AG04450 (cell line): ENCODE measurements at regions not wholly inside any gene's neighbourhood (a gene's known extent, or its start where the extent isn't known, plus 50 kb on each side); places are given as distances from the start of the nearest gene placed in this dataset.
"Not testable (repeated sequence)": the region's sequence is repeated elsewhere in the genome, so short reads cannot be mapped to it uniquely, and the experiment has no call there.

Experiments
- CTCF ChIA-PET: fragments of 300-600, 350-600 bp; formaldehyde crosslinking; extraction: SDS; loops from one replicate; lab custom pipeline; 2022; ENCODE audit warnings: antibody characterized with exemption, inconsistent platforms; lab: Charles Lee
- POLR2A ChIA-PET: fragments of 350-600 bp; formaldehyde crosslinking; extraction: SDS; loops from one replicate; lab custom pipeline; 2021; ENCODE audit warnings: antibody characterized with exemption, inconsistent platforms; lab: Yijun Ruan, JAX
- DNase-seq: peaks from one replicate; pipeline ENCODE4 v3.0.0-alpha.2; 2011; ENCODE audit warnings: low read depth, low spot score
- H3K27ac ChIP-seq: one replicate; pipeline ENCODE4 v1.5.1; 2012; ENCODE audit warnings: low read depth, low read length, control low read depth
- H3K27me3 ChIP-seq: one replicate; pipeline ENCODE4 v1.6.0; 2012; ENCODE audit warnings: low read length; ENCODE audit not compliant: control insufficient read depth, insufficient read depth
- H3K4me3 ChIP-seq: 2 replicates; pipeline ENCODE4 v1.5.1; 2011; ENCODE audit warnings: mild to moderate bottlenecking, low read depth, low read length, control low read depth
- H3K9me3 ChIP-seq: 2 replicates; pipeline ENCODE4 v1.5.1; 2012; ENCODE audit warnings: low read length; ENCODE audit not compliant: control insufficient read depth, insufficient read depth
- CTCF ChIP-seq: IDR thresholded peaks from 2 replicates; pipeline ENCODE4 v1.5.1; 2011; ENCODE audit warnings: low read depth, low read length, control low read depth, inconsistent platforms

DNA sequence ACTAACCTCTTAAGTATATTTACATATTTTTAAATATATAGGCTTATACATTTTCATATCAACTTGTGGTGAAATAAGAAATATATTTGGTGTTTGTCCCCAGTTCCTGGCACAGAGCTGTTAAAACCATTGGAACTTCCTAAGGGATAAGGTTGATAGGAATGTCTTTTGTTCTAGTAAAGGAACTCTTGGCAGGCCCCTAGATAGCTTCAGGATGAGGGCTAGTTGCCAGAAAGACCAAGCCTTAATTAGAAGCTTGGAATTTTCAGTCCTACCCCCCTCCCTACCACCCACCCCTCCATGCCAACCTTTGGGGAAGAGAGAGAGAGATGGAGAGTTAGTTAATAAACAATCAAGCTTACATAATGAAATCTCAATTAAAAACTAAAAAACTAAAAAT lies 638.6 kb upstream of the ACO1 start:
- no peak overlapping the region for H3K27ac ChIP-seq
- no peaks in the 10 kb centered on the region for H3K9me3 ChIP-seq
- TF ChIP-seq CTCF: no peak
- POLR2A ChIA-PET: no interaction called here
- DNase-seq: no peak
- no peak overlapping the region for H3K4me3 ChIP-seq
- CTCF ChIA-PET: no interaction called here
- no peaks in the 10 kb centered on the region for H3K27me3 ChIP-seq

DNA sequence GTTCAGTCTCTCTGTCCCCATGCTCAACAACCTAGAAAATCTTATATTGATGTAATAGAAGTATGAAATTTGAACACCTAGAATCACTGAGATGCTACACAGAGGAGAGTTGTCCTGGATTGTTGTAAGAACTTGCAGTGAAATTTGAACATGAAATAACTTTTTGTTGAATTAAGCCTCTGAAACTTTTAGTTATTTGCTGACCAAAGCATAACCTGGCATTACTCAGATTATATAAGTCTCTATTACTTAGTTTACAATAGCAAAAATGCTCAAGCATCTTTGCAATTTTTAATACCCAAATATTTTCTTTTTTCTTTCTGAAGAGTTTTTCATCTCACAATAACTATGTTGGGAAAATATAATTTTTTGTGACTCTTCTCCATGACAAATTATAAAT lies 630.7 kb upstream of the ACO1 start:
- TF ChIP-seq CTCF: no peak
- CTCF ChIA-PET: no interaction called here
- H3K4me3 ChIP-seq: no peak overlapping the region
- no peaks in the 10 kb centered on the region for H3K27me3 ChIP-seq
- H3K9me3 ChIP-seq: peaks cover 4% of the 10 kb centered on the region
- H3K27ac ChIP-seq: no peak overlapping the region
- no peak for DNase-seq
- POLR2A ChIA-PET: no interaction called here

DNA sequence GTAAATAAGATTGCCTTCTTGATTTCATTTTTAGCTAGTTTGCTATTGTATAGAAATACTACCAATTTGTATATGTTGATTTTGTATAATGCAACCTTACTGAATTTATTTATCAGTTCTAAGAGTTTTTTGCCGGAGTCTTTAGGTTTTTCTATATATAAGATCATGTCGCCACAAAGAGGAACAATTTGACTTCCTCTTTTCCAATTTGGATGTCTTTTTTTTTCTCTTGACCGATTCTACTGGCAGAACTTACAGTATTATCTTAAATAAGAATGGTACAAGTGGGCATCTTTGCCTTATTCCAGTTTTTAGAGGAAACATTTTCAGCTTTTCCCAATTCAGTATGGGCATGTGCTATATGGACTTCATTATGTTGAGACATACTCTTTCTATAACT lies 624.7 kb upstream of the ACO1 start:
- peaks cover 9% of the 10 kb centered on the region; the same call in 1 of the 2 replicates for H3K9me3 ChIP-seq
- no peak for TF ChIP-seq CTCF
- no peak overlapping the region for H3K27ac ChIP-seq
- no peak for DNase-seq
- no peak overlapping the region for H3K4me3 ChIP-seq
- POLR2A ChIA-PET: no interaction called here
- CTCF ChIA-PET: no interaction called here
- no peaks in the 10 kb centered on the region for H3K27me3 ChIP-seq

- peaks cover 13% of the 10 kb centered on the region; the same call in 1 of the 2 replicates for H3K9me3 ChIP-seq
- DNase-seq, H3K27ac ChIP-seq, POLR2A ChIA-PET, H3K27me3 ChIP-seq, CTCF ChIA-PET, H3K4me3 ChIP-seq: not testable (repeated sequence)
Observed at GRCh38 chr9:31774021-31774420, 610.4 kb upstream of the ACO1 start.

DNA sequence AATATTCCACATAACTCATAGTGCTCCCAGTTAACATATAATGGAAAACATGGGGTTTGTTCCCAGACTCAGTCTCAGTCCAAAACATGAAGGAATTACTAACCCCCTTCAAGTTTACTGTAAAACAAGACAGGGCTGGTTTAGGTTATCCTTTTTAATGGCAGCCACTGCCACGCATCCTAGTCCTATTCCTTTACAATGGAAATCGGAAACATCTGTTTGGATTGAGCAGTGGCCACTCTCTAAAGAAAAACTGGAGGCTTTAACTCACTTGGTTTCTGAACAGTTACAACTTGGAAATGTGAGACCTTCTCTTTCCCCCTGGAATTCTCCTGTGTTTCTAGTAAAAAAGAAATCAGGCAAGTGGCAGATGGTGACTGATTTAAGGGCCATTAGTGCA lies 609.9 kb upstream of the ACO1 start:
- peaks cover 13% of the 10 kb centered on the region; the same call in 1 of the 2 replicates for H3K9me3 ChIP-seq
- no peaks in the 10 kb centered on the region for H3K27me3 ChIP-seq
- H3K27ac ChIP-seq: no peak overlapping the region
- ChIA-PET CTCF (no interaction called here), POLR2A (no interaction called here)
- H3K4me3 ChIP-seq: no peak overlapping the region
- TF ChIP-seq CTCF: no peak
- no peak for DNase-seq

GRCh38 chr9:31776471-31776870 lies 608.0 kb upstream of the ACO1 start:
- ChIA-PET POLR2A (no interaction called here), CTCF (no interaction called here)
- no peak for TF ChIP-seq CTCF
- no peak overlapping the region for H3K4me3 ChIP-seq
- no peak overlapping the region for H3K27ac ChIP-seq
- DNase-seq: no peak
- no peaks in the 10 kb centered on the region for H3K27me3 ChIP-seq
- H3K9me3 ChIP-seq: peaks cover 18% of the 10 kb centered on the region; the same call in 1 of the 2 replicates
